CD14-positive monocyte (primary cell): ENCODE measurements at regions not wholly inside any gene's neighbourhood (a gene's known extent, or its start where the extent isn't known, plus 50 kb on each side); places are given as distances from the start of the nearest gene placed in this dataset.

Source experiments
- DNase-seq, 3 donors: peaks; one replicate each; pipeline ENCODE4 v3.0.0-alpha.2; 2011 to 2022
- H2AFZ ChIP-seq: 2 replicates; pipeline ENCODE4 v1.6.0; 2012; ENCODE audit warnings: mild to moderate bottlenecking, low read depth, low read length, inconsistent platforms; ENCODE audit not compliant: insufficient read depth, poor library complexity, severe bottlenecking
- H3K27ac ChIP-seq, 2 donors: 1 replicate in 1 of 2; 2 replicates in 1 of 2; pipeline ENCODE4 v1.5.1; 2012 to 2013; ENCODE audit warnings: low read length in 2 of 2, control low read depth in 1 of 2, inconsistent platforms in 1 of 2, low read depth in 1 of 2, mild to moderate bottlenecking in 1 of 2
- H3K27me3 ChIP-seq, 2 donors: one replicate each; pipeline versions ENCODE4 v1.6.0 to v1.6.1; 2011 to 2013; ENCODE audit warnings: low read length in 2 of 2; ENCODE audit not compliant: control insufficient read depth in 2 of 2, insufficient read depth in 2 of 2
- H3K36me3 ChIP-seq, 2 donors: replicated peaks in 1 of 2; 1 replicate in 1 of 2; 2 replicates in 1 of 2; pipeline versions ENCODE4 v1.5.1 to v1.6.1; 2012 to 2013; ENCODE audit warnings: low read length in 2 of 2, control low read depth in 1 of 2, inconsistent platforms in 1 of 2, mild to moderate bottlenecking in 1 of 2; ENCODE audit not compliant: insufficient read depth in 2 of 2, control insufficient read depth in 1 of 2
- H3K4me1 ChIP-seq, 2 donors: 1 replicate in 1 of 2; 2 replicates in 1 of 2; pipeline versions ENCODE4 v1.5.1 to v1.6.1; 2012 to 2013; ENCODE audit warnings: low read length in 2 of 2, control low read depth in 1 of 2, inconsistent platforms in 1 of 2, mild to moderate bottlenecking in 1 of 2, moderate library complexity in 1 of 2; ENCODE audit not compliant: insufficient read depth in 2 of 2, control insufficient read depth in 1 of 2
- H3K4me2 ChIP-seq: replicated peaks from 2 replicates; pipeline ENCODE3; 2012; ENCODE audit warnings: low read length, moderate library complexity, mild to moderate bottlenecking; ENCODE audit not compliant: poor library complexity, severe bottlenecking; ENCODE audit errors: extremely low read depth
- H3K4me3 ChIP-seq, 3 experiments: fragments of 200-600 bp in 1 of 3; sonication (generic) in 1 of 3; replicated peaks in 1 of 3; 1 replicate in 2 of 3; 2 replicates in 1 of 3; pipeline ENCODE4 v1.5.1; 2011 to 2013; ENCODE audit warnings: low read length in 3 of 3, mild to moderate bottlenecking in 3 of 3, control low read depth in 2 of 3, low read depth in 2 of 3, inconsistent platforms in 1 of 3, moderate library complexity in 1 of 3
- H3K79me2 ChIP-seq: 2 replicates; pipeline ENCODE4 v1.6.0; 2012; ENCODE audit warnings: mild to moderate bottlenecking, control low read depth, inconsistent platforms, low read length, moderate library complexity; ENCODE audit not compliant: insufficient read depth
- H3K9ac ChIP-seq: 2 replicates; pipeline ENCODE4 v1.6.0; 2017; ENCODE audit warnings: low read length, mild to moderate bottlenecking; ENCODE audit not compliant: insufficient read depth, poor library complexity, severe bottlenecking
- H3K9me3 ChIP-seq, 2 donors: replicated peaks in 1 of 2; 1 replicate in 1 of 2; 2 replicates in 1 of 2; pipeline versions ENCODE4 v1.5.1 to v1.6.1; 2012 to 2013; ENCODE audit warnings: low read length in 2 of 2, control low read depth in 1 of 2; ENCODE audit not compliant: control insufficient read depth in 1 of 2, insufficient read depth in 1 of 2
- H4K20me1 ChIP-seq: 2 replicates; pipeline ENCODE4 v1.6.0; 2012; ENCODE audit warnings: mild to moderate bottlenecking, low read length, control low read depth, moderate library complexity; ENCODE audit not compliant: insufficient read depth
- H3K27ac Mint-ChIP-seq, 7 donors: one replicate each; pipeline ENCODE4 v1.8.0; 2020; ENCODE audit warnings: mild to moderate bottlenecking in 7 of 7, mixed read lengths in 7 of 7, moderate library complexity in 6 of 7, inconsistent platforms in 2 of 7
- H3K27me3 Mint-ChIP-seq, 3 donors: one replicate each; pipeline ENCODE4 v1.8.0; 2021 to 2022; ENCODE audit warnings: low read depth in 3 of 3, mild to moderate bottlenecking in 3 of 3, mixed read lengths in 3 of 3, moderate library complexity in 3 of 3, inconsistent platforms in 1 of 3
- H3K36me3 Mint-ChIP-seq, 2 donors: one replicate each; pipeline ENCODE4 v1.8.0; 2020; ENCODE audit warnings: mixed read lengths in 2 of 2, inconsistent platforms in 1 of 2, mild to moderate bottlenecking in 1 of 2
- H3K4me1 Mint-ChIP-seq: one replicate; pipeline ENCODE4 v1.8.0; 2020; ENCODE audit warnings: mild to moderate bottlenecking, mixed read lengths
- H3K4me3 Mint-ChIP-seq, 2 donors: one replicate each; pipeline ENCODE4 v1.8.0; 2020; ENCODE audit warnings: mild to moderate bottlenecking in 2 of 2, mixed read lengths in 2 of 2, moderate library complexity in 1 of 2
- H3K9me3 Mint-ChIP-seq, 7 donors: one replicate each; pipeline ENCODE4 v1.8.0; 2020 to 2022; ENCODE audit warnings: mixed read lengths in 7 of 7, mild to moderate bottlenecking in 6 of 7, moderate library complexity in 6 of 7, inconsistent platforms in 2 of 7
- WGBS: methylation state at CpG from one replicate; pipeline ENCODE4 v1.1.5; 2013; ENCODE audit warnings: missing lambda C conversion rate; ENCODE audit not compliant: insufficient coverage; 5-methylcytosine and 5-hydroxymethylcytosine counted together
- intact Hi-C, 2 donors: fragments of 100-400 bp; cut with micrococcal nuclease; formaldehyde crosslinking; loops; one replicate each; pipeline versions ENCODE4 v1.15.0 to v1.15.1; 2023
- TF ChIP-seq, protein P1 (sequence below): fragments of 200-600 bp; IDR thresholded peaks from one replicate; pipeline ENCODE4 v1.8.0; 2022; ENCODE audit warnings: antibody characterized with exemption, mild to moderate bottlenecking

DNA sequence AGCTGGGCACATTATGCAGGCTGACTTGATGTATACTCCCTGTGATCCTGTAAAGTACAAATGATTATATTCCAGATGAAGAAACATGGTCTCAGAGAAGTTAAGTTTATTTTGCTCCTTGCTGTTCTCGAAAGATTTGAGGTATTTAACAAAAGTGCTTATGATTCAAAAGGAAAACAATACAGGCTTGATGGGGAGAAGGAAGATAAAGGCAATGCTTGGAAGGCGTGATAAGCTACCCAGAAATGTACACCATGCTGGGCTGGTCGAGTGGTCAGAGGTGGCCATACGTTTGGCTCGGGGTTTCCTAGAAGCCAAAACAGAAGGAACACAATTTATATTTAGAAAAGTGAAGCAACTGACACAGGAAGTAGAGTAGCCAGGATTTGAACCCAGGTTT, 201.0 kb downstream of the KTN1 start:
- no peaks in the 10 kb centered on the region for H4K20me1 ChIP-seq
- H3K27me3 ChIP-seq, result no peaks in the 10 kb centered on the region
- Mint-ChIP-seq H3K4me3 (no peak overlapping the region), H3K9me3 (peaks cover 0 to 2% (median 0%) of the 10 kb centered on the region in 7 donors), H3K36me3 (no peaks in the 10 kb centered on the region), H3K27ac (no peak overlapping the region), H3K27me3 (peaks cover 0 to 4% (median 1%) of the 10 kb centered on the region in 3 donors), H3K4me1 (peaks cover 13% of the 10 kb centered on the region)
- no peaks in the 10 kb centered on the region for H3K9me3 ChIP-seq
- H2AFZ ChIP-seq, result no peak overlapping the region
- H3K4me2 ChIP-seq, result no peak overlapping the region
- H3K9ac ChIP-seq, result no peak overlapping the region
- intact Hi-C loops, result no loop called here
- no peaks in the 10 kb centered on the region for H3K79me2 ChIP-seq
- H3K4me1 ChIP-seq, result peaks cover 0 to 5% of the 10 kb centered on the region in 2 donors
- TF ChIP-seq, protein P1, sequence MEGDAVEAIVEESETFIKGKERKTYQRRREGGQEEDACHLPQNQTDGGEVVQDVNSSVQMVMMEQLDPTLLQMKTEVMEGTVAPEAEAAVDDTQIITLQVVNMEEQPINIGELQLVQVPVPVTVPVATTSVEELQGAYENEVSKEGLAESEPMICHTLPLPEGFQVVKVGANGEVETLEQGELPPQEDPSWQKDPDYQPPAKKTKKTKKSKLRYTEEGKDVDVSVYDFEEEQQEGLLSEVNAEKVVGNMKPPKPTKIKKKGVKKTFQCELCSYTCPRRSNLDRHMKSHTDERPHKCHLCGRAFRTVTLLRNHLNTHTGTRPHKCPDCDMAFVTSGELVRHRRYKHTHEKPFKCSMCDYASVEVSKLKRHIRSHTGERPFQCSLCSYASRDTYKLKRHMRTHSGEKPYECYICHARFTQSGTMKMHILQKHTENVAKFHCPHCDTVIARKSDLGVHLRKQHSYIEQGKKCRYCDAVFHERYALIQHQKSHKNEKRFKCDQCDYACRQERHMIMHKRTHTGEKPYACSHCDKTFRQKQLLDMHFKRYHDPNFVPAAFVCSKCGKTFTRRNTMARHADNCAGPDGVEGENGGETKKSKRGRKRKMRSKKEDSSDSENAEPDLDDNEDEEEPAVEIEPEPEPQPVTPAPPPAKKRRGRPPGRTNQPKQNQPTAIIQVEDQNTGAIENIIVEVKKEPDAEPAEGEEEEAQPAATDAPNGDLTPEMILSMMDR, result no peak
- H3K4me3 ChIP-seq, result no peak overlapping the region
- no peak overlapping the region for H3K27ac ChIP-seq
- WGBS, result 94% methylated on average over 2 of the region's 5 CpGs
- no peaks in the 10 kb centered on the region for H3K36me3 ChIP-seq
- DNase-seq, result no peak

DNA sequence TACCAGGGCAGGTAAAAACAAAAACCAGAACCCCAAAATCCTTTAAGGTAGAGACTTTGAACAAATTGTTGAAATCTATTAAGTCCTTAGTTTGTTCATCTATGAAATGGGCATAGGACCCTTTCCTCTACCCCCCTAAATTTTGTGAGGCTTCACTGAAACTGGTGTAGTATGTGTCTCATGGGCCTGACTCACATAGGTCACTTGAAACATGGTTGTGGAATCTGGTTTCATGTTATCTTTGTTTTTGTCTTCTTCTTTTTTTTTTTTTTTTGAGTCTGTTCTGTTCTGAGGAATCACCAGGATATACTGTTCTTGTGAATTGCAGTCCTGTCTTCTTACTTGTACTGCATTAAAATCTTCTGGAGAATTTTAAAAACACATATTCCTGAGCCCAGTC, 202.2 kb downstream of the KTN1 start:
- no peak overlapping the region for H3K27ac ChIP-seq
- H3K4me1 ChIP-seq, result peaks cover 0 to 5% of the 10 kb centered on the region in 2 donors
- no peaks in the 10 kb centered on the region for H3K79me2 ChIP-seq
- H3K4me3 ChIP-seq, result no peak overlapping the region
- H4K20me1 ChIP-seq, result no peaks in the 10 kb centered on the region
- no peaks in the 10 kb centered on the region for H3K36me3 ChIP-seq
- intact Hi-C loops, result no loop called here
- Mint-ChIP-seq H3K36me3 (no peaks in the 10 kb centered on the region), H3K9me3 (peaks cover 0 to 2% (median 1%) of the 10 kb centered on the region in 7 donors), H3K4me3 (no peak overlapping the region), H3K27me3 (peaks cover 0 to 2% (median 0%) of the 10 kb centered on the region in 3 donors), H3K27ac (no peak overlapping the region), H3K4me1 (peaks cover 13% of the 10 kb centered on the region)
- H3K9me3 ChIP-seq, result no peaks in the 10 kb centered on the region
- no peak overlapping the region for H3K9ac ChIP-seq
- H2AFZ ChIP-seq, result no peak overlapping the region
- TF ChIP-seq, protein P1, result no peak
- H3K27me3 ChIP-seq, result no peaks in the 10 kb centered on the region
- no peak overlapping the region for H3K4me2 ChIP-seq
- no peak for DNase-seq
